Upper lobe of right lung (tissue), 1 donor: ENCODE measurements at regions not wholly inside any gene's neighbourhood (a gene's known extent, or its start where the extent isn't known, plus 50 kb on each side); places are given as distances from the start of the nearest gene placed in this dataset.
A peak's percentile ranks its signal among the peaks of the same experiment; 100 is the strongest.

Experiments used
- ATAC-seq: fragments of 200-7000 bp; cut with Tn5 transposase; one replicate; pipeline ENCODE4 v1.9.1; 2020; ENCODE audit warnings: mild to moderate bottlenecking, moderate library complexity
- DNase-seq: peaks from one replicate; pipeline ENCODE4 v3.0.0-alpha.2; 2020
- H3K27ac ChIP-seq: fragments of 200-600 bp; one replicate; pipeline ENCODE4 v1.8.0; 2022
- H3K27me3 ChIP-seq: fragments of 200-600 bp; one replicate; pipeline ENCODE4 v1.8.0; 2022; ENCODE audit warnings: mild to moderate bottlenecking
- H3K36me3 ChIP-seq: fragments of 200-600 bp; one replicate; pipeline ENCODE4 v1.8.0; 2022
- H3K4me1 ChIP-seq: fragments of 200-600 bp; one replicate; pipeline ENCODE4 v1.8.0; 2022
- H3K4me3 ChIP-seq: fragments of 200-600 bp; one replicate; pipeline ENCODE4 v1.8.0; 2022; ENCODE audit warnings: mild to moderate bottlenecking
- H3K9me3 ChIP-seq: fragments of 200-600 bp; one replicate; pipeline ENCODE4 v1.8.0; 2022
- CTCF ChIP-seq: fragments of 200-600 bp; IDR thresholded peaks from one replicate; pipeline ENCODE4 v1.8.0; 2022; ENCODE audit warnings: antibody characterized with exemption
- intact Hi-C: fragments of 100-400 bp; cut with DNase I; formaldehyde crosslinking; loops from one replicate; pipeline ENCODE4 v1.11.0; 2022
- donor health status: DM: no; HTN: yes; CAD: no; lungs with severe emphysema.

DNA sequence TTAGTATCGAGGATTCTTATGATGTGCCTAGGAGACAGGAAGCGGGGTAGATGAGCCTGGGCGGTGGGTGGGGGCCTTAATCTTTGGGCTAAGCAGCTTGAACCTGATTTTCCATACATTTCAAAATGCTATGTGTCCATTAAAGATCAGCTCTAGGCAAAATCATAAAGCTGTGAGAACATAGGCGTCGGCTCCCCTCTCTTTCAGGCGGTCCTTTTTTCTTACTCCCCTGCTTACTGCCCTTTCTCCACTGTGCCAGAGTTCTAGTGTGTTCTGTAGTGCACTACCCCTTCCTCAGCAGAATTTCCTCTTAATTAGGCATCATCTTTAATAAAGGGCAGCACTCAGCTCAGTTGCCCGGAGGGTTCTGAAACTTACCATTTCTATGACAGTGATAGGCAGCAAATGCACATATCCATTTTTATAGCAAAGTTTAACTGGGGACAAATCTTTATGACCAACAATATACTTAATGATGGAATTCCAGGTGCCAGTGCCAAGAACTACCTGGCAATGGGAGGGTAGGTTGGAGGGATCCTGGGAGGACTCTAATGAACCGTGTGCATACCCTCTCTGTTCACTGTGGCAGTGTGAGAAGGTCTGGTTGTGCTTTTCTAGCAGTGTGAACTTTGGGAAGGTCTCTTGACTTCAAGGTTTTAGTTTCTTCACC, 404.5 kb upstream of the TPM1 start:
- ATAC-seq: no peak
- TF ChIP-seq CTCF: no peak
- H3K27ac ChIP-seq: no peak overlapping the region
- H3K36me3 ChIP-seq: no peaks in the 10 kb centered on the region
- H3K4me3 ChIP-seq: no peak overlapping the region
- H3K27me3 ChIP-seq: no peaks in the 10 kb centered on the region
- H3K9me3 ChIP-seq: no peaks in the 10 kb centered on the region
- no peaks in the 10 kb centered on the region for H3K4me1 ChIP-seq
- DNase-seq: no peak
- intact Hi-C loops: no loop called here

- H3K27ac ChIP-seq: no peak overlapping the region
- no peaks in the 10 kb centered on the region for H3K4me1 ChIP-seq
Observed at GRCh38 chr15:62639432-62639831, 403.1 kb upstream of the TPM1 start.

GRCh38 chr15:62639906-62640605, 402.5 kb upstream of the TPM1 start:
- Histone ChIP-seq H3K4me1 (no peaks in the 10 kb centered on the region), H3K36me3 (no peaks in the 10 kb centered on the region), H3K27ac (no peak overlapping the region), H3K4me3 (no peak overlapping the region), H3K9me3 (no peaks in the 10 kb centered on the region), H3K27me3 (no peaks in the 10 kb centered on the region)
- peak; percentile 26 for ATAC-seq
- intact Hi-C loops: no loop called here
- no peak for DNase-seq
- TF ChIP-seq CTCF: no peak

More at GRCh38 chr15:62639432-62639831, 403.1 kb upstream of the TPM1 start:
- H3K36me3 ChIP-seq: no peaks in the 10 kb centered on the region
- TF ChIP-seq CTCF: no peak
- DNase-seq: no peak
- no peak for ATAC-seq
- no peaks in the 10 kb centered on the region for H3K9me3 ChIP-seq
- no peak overlapping the region for H3K4me3 ChIP-seq
- intact Hi-C loops: no loop called here
- no peaks in the 10 kb centered on the region for H3K27me3 ChIP-seq

- ATAC-seq (no peak), DNase-seq (no peak)
- Histone ChIP-seq H3K36me3 (no peaks in the 10 kb centered on the region), H3K27me3 (no peaks in the 10 kb centered on the region), H3K9me3 (no peaks in the 10 kb centered on the region), H3K4me1 (no peaks in the 10 kb centered on the region), H3K4me3 (no peak overlapping the region), H3K27ac (no peak overlapping the region)
- TF ChIP-seq CTCF: no peak
- intact Hi-C loops: no loop called here
Observed at GRCh38 chr15:62641825-62642224, 400.7 kb upstream of the TPM1 start.

DNA sequence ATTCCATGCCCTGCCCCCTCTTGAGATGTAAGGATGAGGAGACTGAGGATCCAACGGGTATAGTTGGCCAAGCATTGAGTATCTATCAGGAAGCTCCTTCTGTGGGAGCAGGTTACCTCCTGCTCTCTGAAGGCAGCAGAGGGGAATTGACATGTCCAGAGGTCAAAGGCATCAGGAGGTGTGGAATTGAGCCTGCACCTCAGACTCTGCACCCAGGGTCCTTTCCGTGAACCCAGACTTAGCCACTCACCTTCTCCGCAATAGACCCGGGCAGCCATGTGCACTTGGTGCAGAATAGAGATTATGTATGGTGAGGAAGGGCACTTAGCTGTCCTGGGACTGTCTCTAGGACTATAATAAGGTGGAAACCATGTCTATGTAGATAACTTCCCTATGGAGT, 399.0 kb upstream of the TPM1 start:
- H3K4me1 ChIP-seq: no peaks in the 10 kb centered on the region
- no peak overlapping the region for H3K27ac ChIP-seq
- no peak overlapping the region for H3K4me3 ChIP-seq
- DNase-seq (no peak), ATAC-seq (no peak)
- no peak for TF ChIP-seq CTCF
- intact Hi-C loops: no loop called here
- H3K36me3 ChIP-seq: no peaks in the 10 kb centered on the region
- H3K9me3 ChIP-seq: no peaks in the 10 kb centered on the region
- H3K27me3 ChIP-seq: no peaks in the 10 kb centered on the region
